HCT116 (cell line): ENCODE measurements at regions not wholly inside any gene's neighbourhood (a gene's known extent, or its start where the extent isn't known, plus 50 kb on each side); places are given as distances from the start of the nearest gene placed in this dataset.

Experiments used
- ATAC-seq: fragments of 200-7000 bp; cut with Tn5 transposase; 2 replicates; pipeline ENCODE4 v1.9.1; 2020; ENCODE audit warnings: mild to moderate bottlenecking, moderate library complexity
- BruUV-seq: library from RNA; stranded (reverse); fragments of 400-500 nt; replicated peaks from 2 replicates; lab custom pipeline; 2021; lab: Mats Ljungman, UMichigan
- CTCF ChIA-PET: fragments of 300-600 bp; sonication (Branson Sonifier 250); formaldehyde crosslinking; loops from one replicate; lab custom pipeline; 2021; ENCODE audit warnings: antibody characterized with exemption; lab: Charles Lee
- POLR2A ChIA-PET: fragments of 300-600, 350-600 bp; sonication (Branson Sonifier 250); formaldehyde crosslinking; loops from one replicate; lab custom pipeline; 2021; ENCODE audit warnings: antibody characterized with exemption; lab: Charles Lee
- RAD21 ChIA-PET, 2 experiments: fragments of 300-600 bp; sonication (Branson Sonifier 250); formaldehyde crosslinking; loops; one replicate each; lab custom pipeline; 2023; ENCODE audit warnings: low total read pairs in 2 of 2; ENCODE audit not compliant: uncharacterized antibody in 2 of 2, unreplicated experiment in 2 of 2, low non-redundant PET in 1 of 2; lab: Charles Lee
- DNase-seq: peaks from one replicate; pipeline ENCODE4 v3.0.0-alpha.2; 2010; ENCODE audit warnings: low read depth, low spot score
- H2AFZ ChIP-seq: fragments of 200-600 bp; shearing (Covaris generic), sonication (generic); 2 replicates; pipeline ENCODE4 v1.6.1; 2017; ENCODE audit warnings: low read depth, mixed run types, mixed read lengths, antibody characterized with exemption, low read length; ENCODE audit not compliant: poor library complexity, severe bottlenecking
- H3K27ac ChIP-seq: 2 replicates; pipeline ENCODE4 v1.5.1; 2012; ENCODE audit warnings: low read depth, low read length
- H3K27me3 ChIP-seq: fragments of 200-600 bp; sonication (generic); 2 replicates; pipeline ENCODE4 v1.6.1; 2016; ENCODE audit warnings: mixed run types, low read length, mixed read lengths; ENCODE audit not compliant: insufficient read depth
- H3K36me3 ChIP-seq, 2 experiments: fragments of 200-500 bp in 1 of 2; fragments of 200-600 bp in 1 of 2; sonication (Bioruptor generic) in 1 of 2; sonication (generic) in 1 of 2; 2 replicates each; pipeline versions ENCODE4 v1.5.1 to v1.6.1; 2014 to 2016; ENCODE audit warnings: low read length in 2 of 2, inconsistent platforms in 1 of 2, mixed read lengths in 1 of 2, mixed run types in 1 of 2; ENCODE audit not compliant: insufficient read depth in 2 of 2, control insufficient read depth in 1 of 2
- H3K4me1 ChIP-seq, 2 experiments: fragments of 200-600 bp in 1 of 2; sonication (generic) in 1 of 2; 2 replicates each; pipeline versions ENCODE4 v1.5.1 to v1.6.1; 2012 to 2017; ENCODE audit warnings: low read length in 2 of 2, inconsistent platforms in 1 of 2, mild to moderate bottlenecking in 1 of 2, mixed read lengths in 1 of 2, mixed run types in 1 of 2, moderate library complexity in 1 of 2; ENCODE audit not compliant: insufficient read depth in 2 of 2, control insufficient read depth in 1 of 2
- H3K4me2 ChIP-seq: fragments of 200-600 bp; sonication (generic); 2 replicates; pipeline ENCODE4 v1.6.1; 2017; ENCODE audit warnings: mixed run types, low read length, mixed read lengths
- H3K4me3 ChIP-seq, 2 experiments: fragments of 200-600 bp in 1 of 2; sonication (generic) in 1 of 2; replicated peaks in 1 of 2; 2 replicates each; pipeline ENCODE4 v1.5.1; 2011 to 2016; ENCODE audit warnings: low read length in 2 of 2, control low read depth in 1 of 2, low read depth in 1 of 2, mild to moderate bottlenecking in 1 of 2, mixed read lengths in 1 of 2, mixed run types in 1 of 2
- H3K79me2 ChIP-seq: fragments of 200-600 bp; sonication (generic); 2 replicates; pipeline ENCODE4 v1.6.1; 2017; ENCODE audit warnings: mild to moderate bottlenecking, mixed run types, low read length, moderate library complexity, mixed read lengths; ENCODE audit not compliant: insufficient read depth
- H3K9ac ChIP-seq: fragments of 200-600 bp; sonication (generic); 2 replicates; pipeline ENCODE4 v1.6.1; 2016; ENCODE audit warnings: low read length, mixed read lengths
- H3K9me2 ChIP-seq: fragments of 200-600 bp; sonication (generic), shearing (Covaris generic); 2 replicates; pipeline ENCODE4 v1.6.1; 2017; ENCODE audit warnings: mixed run types, mild to moderate bottlenecking, moderate library complexity; ENCODE audit not compliant: insufficient read depth
- H3K9me3 ChIP-seq, 2 experiments: fragments of 200-500 bp in 1 of 2; fragments of 200-600 bp in 1 of 2; sonication (Bioruptor generic) in 1 of 2; sonication (generic) in 1 of 2; 2 replicates each; pipeline ENCODE4 v1.6.1; 2014 to 2017; ENCODE audit warnings: low read length in 2 of 2, mixed read lengths in 2 of 2, inconsistent platforms in 1 of 2, low read depth in 1 of 2, mild to moderate bottlenecking in 1 of 2, mixed run types in 1 of 2, moderate library complexity in 1 of 2; ENCODE audit not compliant: control insufficient read depth in 1 of 2, insufficient read depth in 1 of 2
- H4K20me1 ChIP-seq: fragments of 200-600 bp; sonication (generic), shearing (Covaris generic); 2 replicates; pipeline ENCODE4 v1.6.1; 2017; ENCODE audit warnings: mixed run types, mild to moderate bottlenecking, moderate library complexity; ENCODE audit not compliant: insufficient read depth
- CEBPB ChIP-seq: IDR thresholded peaks from 2 replicates; pipeline ENCODE4 v1.6.1; 2012; ENCODE audit warnings: low read depth
- CTCF ChIP-seq, 3 experiments: fragments of 200-600 bp in 1 of 3; sonication (generic) in 1 of 3; IDR thresholded peaks in 2 of 3; conservative IDR thresholded peaks in 1 of 3; 2 replicates each; pipeline ENCODE4 v1.5.1; 2012 to 2017; ENCODE audit warnings: low read depth in 2 of 3, low read length in 2 of 3, antibody characterized with exemption in 1 of 3, borderline replicate concordance in 1 of 3, control low read depth in 1 of 3, mild to moderate bottlenecking in 1 of 3, mixed read lengths in 1 of 3, mixed run types in 1 of 3, moderate library complexity in 1 of 3; ENCODE audit not compliant: insufficient read depth in 1 of 3
- EGR1 ChIP-seq: IDR thresholded peaks from 2 replicates; pipeline ENCODE4 v1.6.1; 2012; ENCODE audit warnings: low read depth
- ELF1 ChIP-seq: IDR thresholded peaks from 2 replicates; pipeline ENCODE4 v1.6.1; 2012; ENCODE audit warnings: low read depth, borderline replicate concordance
- EZH2 ChIP-seq: fragments of 200-600 bp; sonication (generic); IDR thresholded peaks from 2 replicates; pipeline ENCODE4 v1.6.1; 2017; ENCODE audit warnings: antibody characterized with exemption, mixed run types
- FOSL1 ChIP-seq: IDR thresholded peaks from 2 replicates; pipeline ENCODE4 v1.6.1; 2012; ENCODE audit warnings: low read depth
- JUND ChIP-seq: IDR thresholded peaks from 2 replicates; pipeline ENCODE4 v1.6.1; 2012
- POLR2A ChIP-seq: IDR thresholded peaks from 2 replicates; pipeline ENCODE4 v1.7.0; 2011; ENCODE audit warnings: borderline replicate concordance; ENCODE audit not compliant: insufficient read depth, insufficient read length; ENCODE audit errors: extremely low read depth
- POLR2AphosphoS5 ChIP-seq: IDR thresholded peaks from 2 replicates; pipeline ENCODE4 v1.6.1; 2011; ENCODE audit warnings: mild to moderate bottlenecking, low read depth, low read length, moderate library complexity
- RAD21 ChIP-seq: IDR thresholded peaks from 2 replicates; pipeline ENCODE4 v1.6.1; 2012; ENCODE audit warnings: low read depth, mild to moderate bottlenecking
- REST ChIP-seq: IDR thresholded peaks from 2 replicates; pipeline ENCODE4 v1.6.1; 2012; ENCODE audit warnings: low read depth
- SIN3A ChIP-seq: IDR thresholded peaks from 2 replicates; pipeline ENCODE4 v1.6.1; 2012; ENCODE audit warnings: low read depth
- SP1 ChIP-seq: IDR thresholded peaks from 2 replicates; pipeline ENCODE4 v1.6.1; 2012; ENCODE audit warnings: low read depth
- TCF7L2 ChIP-seq: IDR thresholded peaks from 2 replicates; pipeline ENCODE4 v1.7.0; 2011; ENCODE audit warnings: borderline replicate concordance, inconsistent platforms; ENCODE audit not compliant: insufficient read depth, insufficient read length; ENCODE audit errors: extremely low read depth
- YY1 ChIP-seq: IDR thresholded peaks from 2 replicates; pipeline ENCODE4 v1.6.1; 2011; ENCODE audit warnings: low read length, low read depth, moderate library complexity, mild to moderate bottlenecking; ENCODE audit not compliant: insufficient replicate concordance; ENCODE audit errors: extremely low read depth
- ZNF274 ChIP-seq: fragments of 200-500 bp; sonication (Bioruptor generic); IDR thresholded peaks from 2 replicates; pipeline ENCODE4 v1.6.1; 2014; ENCODE audit warnings: mild to moderate bottlenecking, low read depth, low read length, inconsistent platforms
- intact Hi-C: fragments of 100-400 bp; cut with micrococcal nuclease; formaldehyde crosslinking; loops from 2 replicates; pipeline ENCODE4 v1.10.0; 2022
- TF ChIP-seq, protein P1 (sequence below): IDR thresholded peaks from 2 replicates; pipeline ENCODE4 v1.6.1; 2011; ENCODE audit warnings: mild to moderate bottlenecking, low read length, moderate library complexity; ENCODE audit not compliant: insufficient replicate concordance; ENCODE audit errors: extremely low read depth
- TF ChIP-seq, protein P2 (sequence below): IDR thresholded peaks from 2 replicates; pipeline ENCODE4 v1.6.1; 2012
- TF ChIP-seq, protein P3 (sequence below): IDR thresholded peaks from 2 replicates; pipeline ENCODE4 v1.6.1; 2012

DNA sequence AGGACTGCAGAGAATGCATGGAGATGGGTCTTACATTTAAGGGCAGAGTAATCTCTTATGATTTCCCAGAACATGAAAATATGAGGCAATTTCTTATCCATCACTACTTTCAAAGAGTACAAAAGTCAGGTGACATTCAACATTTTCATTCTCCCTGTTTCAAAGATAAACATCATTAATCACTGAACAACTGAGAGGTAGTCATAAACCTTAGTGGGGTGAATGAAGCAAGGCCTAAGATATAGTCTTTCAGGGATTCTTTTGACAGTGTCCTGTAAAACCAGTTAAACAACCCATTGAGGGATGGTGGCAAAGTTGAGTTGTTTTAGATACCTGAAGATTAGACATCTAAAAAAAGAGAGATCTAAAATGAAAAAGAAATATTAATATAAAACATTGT, 271.6 kb upstream of the CBLB start:
- TF ChIP-seq ZNF274 (no peak), TCF7L2 (no peak), JUND (no peak), RAD21 (no peak), POLR2A (no peak), CEBPB (no peak), CTCF (IDR thresholded peaks at IDR 0.05 in 2 of 3, conservative IDR thresholded peaks at IDR 0.05 in 1 of 3; ENCODE audit: borderline replicate concordance in 1 of 3, insufficient read depth in 1 of 3, low read depth in 2 of 3, low read length in 2 of 3) (no peak), REST (no peak), ELF1 (no peak), YY1 (no peak), EZH2 (no peak), POLR2AphosphoS5 (no peak), SP1 (no peak), FOSL1 (no peak), SIN3A (no peak), EGR1 (no peak)
- TF ChIP-seq, protein P1, sequence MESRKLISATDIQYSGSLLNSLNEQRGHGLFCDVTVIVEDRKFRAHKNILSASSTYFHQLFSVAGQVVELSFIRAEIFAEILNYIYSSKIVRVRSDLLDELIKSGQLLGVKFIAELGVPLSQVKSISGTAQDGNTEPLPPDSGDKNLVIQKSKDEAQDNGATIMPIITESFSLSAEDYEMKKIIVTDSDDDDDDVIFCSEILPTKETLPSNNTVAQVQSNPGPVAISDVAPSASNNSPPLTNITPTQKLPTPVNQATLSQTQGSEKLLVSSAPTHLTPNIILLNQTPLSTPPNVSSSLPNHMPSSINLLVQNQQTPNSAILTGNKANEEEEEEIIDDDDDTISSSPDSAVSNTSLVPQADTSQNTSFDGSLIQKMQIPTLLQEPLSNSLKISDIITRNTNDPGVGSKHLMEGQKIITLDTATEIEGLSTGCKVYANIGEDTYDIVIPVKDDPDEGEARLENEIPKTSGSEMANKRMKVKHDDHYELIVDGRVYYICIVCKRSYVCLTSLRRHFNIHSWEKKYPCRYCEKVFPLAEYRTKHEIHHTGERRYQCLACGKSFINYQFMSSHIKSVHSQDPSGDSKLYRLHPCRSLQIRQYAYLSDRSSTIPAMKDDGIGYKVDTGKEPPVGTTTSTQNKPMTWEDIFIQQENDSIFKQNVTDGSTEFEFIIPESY = no peak
- TF ChIP-seq, protein P2, sequence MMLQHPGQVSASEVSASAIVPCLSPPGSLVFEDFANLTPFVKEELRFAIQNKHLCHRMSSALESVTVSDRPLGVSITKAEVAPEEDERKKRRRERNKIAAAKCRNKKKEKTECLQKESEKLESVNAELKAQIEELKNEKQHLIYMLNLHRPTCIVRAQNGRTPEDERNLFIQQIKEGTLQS = no peak
- TF ChIP-seq, protein P3, sequence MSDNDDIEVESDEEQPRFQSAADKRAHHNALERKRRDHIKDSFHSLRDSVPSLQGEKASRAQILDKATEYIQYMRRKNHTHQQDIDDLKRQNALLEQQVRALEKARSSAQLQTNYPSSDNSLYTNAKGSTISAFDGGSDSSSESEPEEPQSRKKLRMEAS = no peak
- CTCF ChIA-PET = no interaction called here
- H3K79me2 ChIP-seq = no peaks in the 10 kb centered on the region
- H3K4me3 ChIP-seq = no peak overlapping the region
- H3K27ac ChIP-seq = no peak overlapping the region
- no peaks in the 10 kb centered on the region for H3K27me3 ChIP-seq
- no peaks in the 10 kb centered on the region for H3K36me3 ChIP-seq
- DNase-seq (no peak), ATAC-seq (no peak)
- RAD21 ChIA-PET = no interaction called here
- no peak overlapping the region for H3K4me2 ChIP-seq
- no peaks in the 10 kb centered on the region for H3K9me2 ChIP-seq
- H4K20me1 ChIP-seq = no peaks in the 10 kb centered on the region
- POLR2A ChIA-PET = no interaction called here
- no peaks in the 10 kb centered on the region for H3K4me1 ChIP-seq
- no TSS peak for BruUV-seq
- H2AFZ ChIP-seq = no peak overlapping the region
- intact Hi-C loops = no loop called here
- H3K9me3 ChIP-seq = no peaks in the 10 kb centered on the region
- H3K9ac ChIP-seq = no peak overlapping the region
